OCI-M2 (cell line): ENCODE measurements at regions not wholly inside any gene's neighbourhood (a gene's known extent, or its start where the extent isn't known, plus 50 kb on each side); places are given as distances from the start of the nearest gene placed in this dataset.

Experiments used
- DNase-seq: peaks from one replicate; lab custom pipeline; 2025; ENCODE audit not compliant: unreplicated experiment; lab: John Stamatoyannopoulos, UW

- no peak for DNase-seq
These were observed 107.3 kb downstream of the OGFRL1 start for GRCh38 chr6:71395731-71396409.

- DNase-seq = no peak
These were observed 107.8 kb downstream of the OGFRL1 start for GRCh38 chr6:71396410-71396801.

- DNase-seq = no peak
These were observed 110.7 kb downstream of the OGFRL1 start for GRCh38 chr6:71399279-71399678.

GRCh38 chr6:71400852-71401251, 112.2 kb downstream of the OGFRL1 start:
- DNase-seq = no peak

GRCh38 chr6:71402096-71402495, 113.5 kb downstream of the OGFRL1 start:
- DNase-seq = no peak

- DNase-seq = no peak
These were observed 115.0 kb downstream of the OGFRL1 start for GRCh38 chr6:71403422-71404134.

- DNase-seq = no peak
These were observed 115.7 kb downstream of the OGFRL1 start for GRCh38 chr6:71404145-71404966.

GRCh38 chr6:71404967-71405278, 116.3 kb downstream of the OGFRL1 start:
- DNase-seq = no peak

- DNase-seq = no peak
These were observed 116.8 kb downstream of the OGFRL1 start for GRCh38 chr6:71405416-71405815.

- no peak for DNase-seq
These were observed 118.6 kb downstream of the OGFRL1 start for GRCh38 chr6:71406865-71407860.

- no peak for DNase-seq
These were observed 120.4 kb downstream of the OGFRL1 start for GRCh38 chr6:71408787-71409723.

- no peak for DNase-seq
These were observed 121.6 kb downstream of the OGFRL1 start for GRCh38 chr6:71410164-71410566.

GRCh38 chr6:71410681-71411080, 122.1 kb downstream of the OGFRL1 start:
- no peak for DNase-seq

- no peak for DNase-seq
These were observed 123.3 kb downstream of the OGFRL1 start for GRCh38 chr6:71411882-71412281.

- no peak for DNase-seq
These were observed 124.0 kb downstream of the OGFRL1 start for GRCh38 chr6:71412559-71413140.

- no peak for DNase-seq
These were observed 125.9 kb downstream of the OGFRL1 start for GRCh38 chr6:71414486-71414885.

- no peak for DNase-seq
These were observed 130.8 kb downstream of the OGFRL1 start for GRCh38 chr6:71419217-71420094.

- DNase-seq = no peak
These were observed 131.6 kb downstream of the OGFRL1 start for GRCh38 chr6:71420095-71420692.
